ENCODE measurements at regions not wholly inside any gene's neighbourhood (a gene's known extent, or its start where the extent isn't known, plus 50 kb on each side); places are given as distances from the start of the nearest gene placed in this dataset.
A peak's percentile ranks its signal among the peaks of the same experiment; 100 is the strongest.

GRCh38 chr4:175054980-175055379, 136.8 kb downstream of the ADAM29 start:
- TF ChIP-seq CTCF (conservative IDR thresholded peaks at IDR 0.05; ENCODE audit: low read length) (peak; percentile 55; the same call in 1 of the 2 replicates), EZH2phosphoT487 (IDR thresholded peaks at IDR 0.05; ENCODE audit: borderline replicate concordance, low read depth, low read length) (no peak)

All from OCI-LY7 (cell line).